ENCODE measurements at regions not wholly inside any gene's neighbourhood (a gene's known extent, or its start where the extent isn't known, plus 50 kb on each side); places are given as distances from the start of the nearest gene placed in this dataset.

DNA sequence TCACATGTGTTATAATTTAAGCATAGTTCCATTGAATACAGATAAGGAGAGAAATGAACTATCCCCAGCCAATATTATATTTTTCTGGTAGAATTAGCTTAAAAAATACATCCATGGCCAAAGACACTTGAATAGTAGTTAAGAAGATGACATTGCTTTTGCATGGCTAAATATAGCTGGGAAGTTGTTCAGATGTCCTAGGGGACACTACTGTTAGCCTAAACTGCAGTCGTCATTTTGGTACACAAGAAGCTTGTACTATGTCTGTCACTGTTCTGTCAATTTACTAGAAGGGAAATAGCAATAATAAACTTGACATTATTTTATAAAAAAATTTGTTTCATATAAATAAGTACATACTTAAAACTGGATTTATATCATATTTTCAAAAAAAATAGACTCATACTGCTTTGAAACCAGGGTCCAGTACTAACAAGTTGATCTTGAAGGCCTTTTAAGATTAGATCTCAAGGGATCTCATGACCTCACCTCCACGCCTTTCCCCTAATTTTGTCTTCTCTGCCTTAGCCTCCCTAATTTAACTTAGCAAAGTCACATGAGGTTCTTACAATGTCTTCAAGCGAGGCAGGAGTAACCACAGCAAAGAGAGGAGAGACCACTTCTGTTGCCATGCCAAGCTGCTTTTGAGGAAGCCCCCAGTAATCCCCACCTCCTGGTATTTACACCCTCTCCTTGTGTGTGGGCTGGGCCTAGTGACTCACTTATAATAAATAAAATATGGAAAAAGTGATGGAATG, 81.0 kb downstream of the AVPR1A start:
- TF ChIP-seq, protein P1, sequence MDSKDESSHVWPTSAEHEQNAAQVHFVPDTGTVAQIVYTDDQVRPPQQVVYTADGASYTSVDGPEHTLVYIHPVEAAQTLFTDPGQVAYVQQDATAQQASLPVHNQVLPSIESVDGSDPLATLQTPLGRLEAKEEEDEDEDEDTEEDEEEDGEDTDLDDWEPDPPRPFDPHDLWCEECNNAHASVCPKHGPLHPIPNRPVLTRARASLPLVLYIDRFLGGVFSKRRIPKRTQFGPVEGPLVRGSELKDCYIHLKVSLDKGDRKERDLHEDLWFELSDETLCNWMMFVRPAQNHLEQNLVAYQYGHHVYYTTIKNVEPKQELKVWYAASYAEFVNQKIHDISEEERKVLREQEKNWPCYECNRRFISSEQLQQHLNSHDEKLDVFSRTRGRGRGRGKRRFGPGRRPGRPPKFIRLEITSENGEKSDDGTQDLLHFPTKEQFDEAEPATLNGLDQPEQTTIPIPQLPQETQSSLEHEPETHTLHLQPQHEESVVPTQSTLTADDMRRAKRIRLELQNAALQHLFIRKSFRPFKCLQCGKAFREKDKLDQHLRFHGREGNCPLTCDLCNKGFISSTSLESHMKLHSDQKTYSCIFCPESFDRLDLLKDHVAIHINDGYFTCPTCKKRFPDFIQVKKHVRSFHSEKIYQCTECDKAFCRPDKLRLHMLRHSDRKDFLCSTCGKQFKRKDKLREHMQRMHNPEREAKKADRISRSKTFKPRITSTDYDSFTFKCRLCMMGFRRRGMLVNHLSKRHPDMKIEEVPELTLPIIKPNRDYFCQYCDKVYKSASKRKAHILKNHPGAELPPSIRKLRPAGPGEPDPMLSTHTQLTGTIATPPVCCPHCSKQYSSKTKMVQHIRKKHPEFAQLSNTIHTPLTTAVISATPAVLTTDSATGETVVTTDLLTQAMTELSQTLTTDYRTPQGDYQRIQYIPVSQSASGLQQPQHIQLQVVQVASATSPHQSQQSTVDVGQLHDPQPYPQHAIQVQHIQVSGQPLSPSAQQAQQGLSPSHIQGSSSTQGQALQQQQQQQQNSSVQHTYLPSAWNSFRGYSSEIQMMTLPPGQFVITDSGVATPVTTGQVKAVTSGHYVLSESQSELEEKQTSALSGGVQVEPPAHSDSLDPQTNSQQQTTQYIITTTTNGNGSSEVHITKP (tag by site-specific recombination; IDR thresholded peaks at IDR 0.05), result no peak
- TF ChIP-seq ZNF610 (tag by site-specific recombination; IDR thresholded peaks at IDR 0.05; ENCODE audit: borderline replicate concordance), result no peak
- TF ChIP-seq ZNF24 (tag by site-specific recombination; IDR thresholded peaks at IDR 0.05), result no peak
- TF ChIP-seq, protein P2, sequence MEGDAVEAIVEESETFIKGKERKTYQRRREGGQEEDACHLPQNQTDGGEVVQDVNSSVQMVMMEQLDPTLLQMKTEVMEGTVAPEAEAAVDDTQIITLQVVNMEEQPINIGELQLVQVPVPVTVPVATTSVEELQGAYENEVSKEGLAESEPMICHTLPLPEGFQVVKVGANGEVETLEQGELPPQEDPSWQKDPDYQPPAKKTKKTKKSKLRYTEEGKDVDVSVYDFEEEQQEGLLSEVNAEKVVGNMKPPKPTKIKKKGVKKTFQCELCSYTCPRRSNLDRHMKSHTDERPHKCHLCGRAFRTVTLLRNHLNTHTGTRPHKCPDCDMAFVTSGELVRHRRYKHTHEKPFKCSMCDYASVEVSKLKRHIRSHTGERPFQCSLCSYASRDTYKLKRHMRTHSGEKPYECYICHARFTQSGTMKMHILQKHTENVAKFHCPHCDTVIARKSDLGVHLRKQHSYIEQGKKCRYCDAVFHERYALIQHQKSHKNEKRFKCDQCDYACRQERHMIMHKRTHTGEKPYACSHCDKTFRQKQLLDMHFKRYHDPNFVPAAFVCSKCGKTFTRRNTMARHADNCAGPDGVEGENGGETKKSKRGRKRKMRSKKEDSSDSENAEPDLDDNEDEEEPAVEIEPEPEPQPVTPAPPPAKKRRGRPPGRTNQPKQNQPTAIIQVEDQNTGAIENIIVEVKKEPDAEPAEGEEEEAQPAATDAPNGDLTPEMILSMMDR (tag by site-specific recombination; IDR thresholded peaks at IDR 0.05), result no peak
- no peak for TF ChIP-seq ZNF529 (tag by site-specific recombination; IDR thresholded peaks at IDR 0.05; ENCODE audit: insufficient replicate concordance)
- TF ChIP-seq MZF1 (tag by site-specific recombination; IDR thresholded peaks at IDR 0.05; ENCODE audit: borderline replicate concordance), result no peak
- TF ChIP-seq ZBTB17 (tag by site-specific recombination; IDR thresholded peaks at IDR 0.05), result no peak
- TF ChIP-seq ZNF23 (tag by site-specific recombination; IDR thresholded peaks at IDR 0.05; ENCODE audit: borderline replicate concordance), result no peak
- no peak for TF ChIP-seq OSR2 (tag by site-specific recombination; IDR thresholded peaks at IDR 0.05)
- TF ChIP-seq, protein P3, sequence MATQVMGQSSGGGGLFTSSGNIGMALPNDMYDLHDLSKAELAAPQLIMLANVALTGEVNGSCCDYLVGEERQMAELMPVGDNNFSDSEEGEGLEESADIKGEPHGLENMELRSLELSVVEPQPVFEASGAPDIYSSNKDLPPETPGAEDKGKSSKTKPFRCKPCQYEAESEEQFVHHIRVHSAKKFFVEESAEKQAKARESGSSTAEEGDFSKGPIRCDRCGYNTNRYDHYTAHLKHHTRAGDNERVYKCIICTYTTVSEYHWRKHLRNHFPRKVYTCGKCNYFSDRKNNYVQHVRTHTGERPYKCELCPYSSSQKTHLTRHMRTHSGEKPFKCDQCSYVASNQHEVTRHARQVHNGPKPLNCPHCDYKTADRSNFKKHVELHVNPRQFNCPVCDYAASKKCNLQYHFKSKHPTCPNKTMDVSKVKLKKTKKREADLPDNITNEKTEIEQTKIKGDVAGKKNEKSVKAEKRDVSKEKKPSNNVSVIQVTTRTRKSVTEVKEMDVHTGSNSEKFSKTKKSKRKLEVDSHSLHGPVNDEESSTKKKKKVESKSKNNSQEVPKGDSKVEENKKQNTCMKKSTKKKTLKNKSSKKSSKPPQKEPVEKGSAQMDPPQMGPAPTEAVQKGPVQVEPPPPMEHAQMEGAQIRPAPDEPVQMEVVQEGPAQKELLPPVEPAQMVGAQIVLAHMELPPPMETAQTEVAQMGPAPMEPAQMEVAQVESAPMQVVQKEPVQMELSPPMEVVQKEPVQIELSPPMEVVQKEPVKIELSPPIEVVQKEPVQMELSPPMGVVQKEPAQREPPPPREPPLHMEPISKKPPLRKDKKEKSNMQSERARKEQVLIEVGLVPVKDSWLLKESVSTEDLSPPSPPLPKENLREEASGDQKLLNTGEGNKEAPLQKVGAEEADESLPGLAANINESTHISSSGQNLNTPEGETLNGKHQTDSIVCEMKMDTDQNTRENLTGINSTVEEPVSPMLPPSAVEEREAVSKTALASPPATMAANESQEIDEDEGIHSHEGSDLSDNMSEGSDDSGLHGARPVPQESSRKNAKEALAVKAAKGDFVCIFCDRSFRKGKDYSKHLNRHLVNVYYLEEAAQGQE (tag by site-specific recombination; IDR thresholded peaks at IDR 0.05), result no peak
- no peak for TF ChIP-seq ZNF391 (tag by site-specific recombination; IDR thresholded peaks at IDR 0.05; ENCODE audit: borderline replicate concordance, low read depth)
- no peak for TF ChIP-seq ZNF302 (tag by site-specific recombination; IDR thresholded peaks at IDR 0.05; ENCODE audit: low read depth)
- no peak for TF ChIP-seq ZNF629 (tag by site-specific recombination; IDR thresholded peaks at IDR 0.05)
- TF ChIP-seq ZNF747 (tag by site-specific recombination; IDR thresholded peaks at IDR 0.05), result no peak
